ENCODE measurements at regions not wholly inside any gene's neighbourhood (a gene's known extent, or its start where the extent isn't known, plus 50 kb on each side); places are given as distances from the start of the nearest gene placed in this dataset.
"Not testable (repeated sequence)": the region's sequence is repeated elsewhere in the genome, so short reads cannot be mapped to it uniquely, and the experiment has no call there.

DNA sequence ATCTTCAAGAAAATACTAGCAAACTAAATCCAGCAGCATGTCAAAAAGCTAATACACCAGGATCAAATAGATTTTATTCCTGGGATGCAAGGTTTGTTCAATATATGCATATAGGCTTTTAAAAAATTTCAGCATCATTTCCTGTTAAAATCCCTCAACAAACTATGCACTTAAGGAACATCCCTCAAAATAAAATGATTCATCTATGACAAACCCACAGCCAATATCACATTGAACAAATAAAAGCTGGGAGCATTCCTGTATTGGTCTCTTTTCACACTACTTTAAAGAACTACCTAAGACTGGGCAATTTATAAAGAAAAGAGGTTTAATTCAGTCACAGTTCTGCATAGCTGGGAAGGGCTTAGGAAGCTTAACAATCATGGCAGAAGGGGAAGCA, 726.7 kb downstream of the GRXCR1 start:
- Histone ChIP-seq H3K36me3 (replicated peaks in 1 of 2; ENCODE audit: insufficient read depth in 1 of 2, low read depth in 2 of 2) (no peaks in the 10 kb centered on the region), H3K27ac (no peak overlapping the region), H3K4me3 (no peak overlapping the region), H3K4me1 (no peaks in the 10 kb centered on the region), H3K27me3 (no peaks in the 10 kb centered on the region), H3K9me3 (no peaks in the 10 kb centered on the region)
- TF ChIP-seq, protein P1, sequence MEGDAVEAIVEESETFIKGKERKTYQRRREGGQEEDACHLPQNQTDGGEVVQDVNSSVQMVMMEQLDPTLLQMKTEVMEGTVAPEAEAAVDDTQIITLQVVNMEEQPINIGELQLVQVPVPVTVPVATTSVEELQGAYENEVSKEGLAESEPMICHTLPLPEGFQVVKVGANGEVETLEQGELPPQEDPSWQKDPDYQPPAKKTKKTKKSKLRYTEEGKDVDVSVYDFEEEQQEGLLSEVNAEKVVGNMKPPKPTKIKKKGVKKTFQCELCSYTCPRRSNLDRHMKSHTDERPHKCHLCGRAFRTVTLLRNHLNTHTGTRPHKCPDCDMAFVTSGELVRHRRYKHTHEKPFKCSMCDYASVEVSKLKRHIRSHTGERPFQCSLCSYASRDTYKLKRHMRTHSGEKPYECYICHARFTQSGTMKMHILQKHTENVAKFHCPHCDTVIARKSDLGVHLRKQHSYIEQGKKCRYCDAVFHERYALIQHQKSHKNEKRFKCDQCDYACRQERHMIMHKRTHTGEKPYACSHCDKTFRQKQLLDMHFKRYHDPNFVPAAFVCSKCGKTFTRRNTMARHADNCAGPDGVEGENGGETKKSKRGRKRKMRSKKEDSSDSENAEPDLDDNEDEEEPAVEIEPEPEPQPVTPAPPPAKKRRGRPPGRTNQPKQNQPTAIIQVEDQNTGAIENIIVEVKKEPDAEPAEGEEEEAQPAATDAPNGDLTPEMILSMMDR (IDR thresholded peaks at IDR 0.05) = no peak
- TF ChIP-seq POLR2A (IDR thresholded peaks at IDR 0.05) = no peak
- ATAC-seq (no peak), DNase-seq (no peak)
- intact Hi-C loops (cut with DNase I) = no loop called here

GRCh38 chr4:43637893-43638292, 745.4 kb downstream of the GRXCR1 start:
- H3K27ac ChIP-seq; H3K9me3 ChIP-seq; H3K4me3 ChIP-seq; H3K36me3 ChIP-seq (replicated peaks in 1 of 2; ENCODE audit: insufficient read depth in 1 of 2, low read depth in 2 of 2); H3K4me1 ChIP-seq; H3K27me3 ChIP-seq; DNase-seq; ATAC-seq; intact Hi-C loops (cut with DNase I): not testable (repeated sequence)
- WGBS, 2 donors = 83 to 84% methylated on average over 4 of the region's 4 CpGs

GRCh38 chr4:43651991-43652390, 759.5 kb downstream of the GRXCR1 start:
- no peak overlapping the region for H3K4me3 ChIP-seq
- WGBS, 2 donors = 50 to 69% methylated on average over 1 of the region's 1 CpG

GRCh38 chr4:43659547-43659946, 767.0 kb downstream of the GRXCR1 start:
- WGBS, 2 donors = 72 to 75% methylated on average over 2 of the region's 2 CpGs
- ATAC-seq; DNase-seq; H3K4me3 ChIP-seq; H3K4me1 ChIP-seq; H3K27ac ChIP-seq; intact Hi-C loops (cut with DNase I); H3K9me3 ChIP-seq; H3K36me3 ChIP-seq (replicated peaks in 1 of 2; ENCODE audit: insufficient read depth in 1 of 2, low read depth in 2 of 2); H3K27me3 ChIP-seq: not testable (repeated sequence)

More at GRCh38 chr4:43651991-43652390, 759.5 kb downstream of the GRXCR1 start:
- intact Hi-C loops (cut with DNase I) = no loop called here
- ATAC-seq = no peak
- no peak overlapping the region for H3K27ac ChIP-seq
- no peaks in the 10 kb centered on the region for H3K27me3 ChIP-seq
- no peaks in the 10 kb centered on the region for H3K36me3 ChIP-seq (replicated peaks in 1 of 2; ENCODE audit: insufficient read depth in 1 of 2, low read depth in 2 of 2)
- DNase-seq = no peak
- H3K9me3 ChIP-seq = no peaks in the 10 kb centered on the region
- no peaks in the 10 kb centered on the region for H3K4me1 ChIP-seq
- TF ChIP-seq, protein P1 (IDR thresholded peaks at IDR 0.05) = no peak
- TF ChIP-seq POLR2A (IDR thresholded peaks at IDR 0.05) = no peak

DNA sequence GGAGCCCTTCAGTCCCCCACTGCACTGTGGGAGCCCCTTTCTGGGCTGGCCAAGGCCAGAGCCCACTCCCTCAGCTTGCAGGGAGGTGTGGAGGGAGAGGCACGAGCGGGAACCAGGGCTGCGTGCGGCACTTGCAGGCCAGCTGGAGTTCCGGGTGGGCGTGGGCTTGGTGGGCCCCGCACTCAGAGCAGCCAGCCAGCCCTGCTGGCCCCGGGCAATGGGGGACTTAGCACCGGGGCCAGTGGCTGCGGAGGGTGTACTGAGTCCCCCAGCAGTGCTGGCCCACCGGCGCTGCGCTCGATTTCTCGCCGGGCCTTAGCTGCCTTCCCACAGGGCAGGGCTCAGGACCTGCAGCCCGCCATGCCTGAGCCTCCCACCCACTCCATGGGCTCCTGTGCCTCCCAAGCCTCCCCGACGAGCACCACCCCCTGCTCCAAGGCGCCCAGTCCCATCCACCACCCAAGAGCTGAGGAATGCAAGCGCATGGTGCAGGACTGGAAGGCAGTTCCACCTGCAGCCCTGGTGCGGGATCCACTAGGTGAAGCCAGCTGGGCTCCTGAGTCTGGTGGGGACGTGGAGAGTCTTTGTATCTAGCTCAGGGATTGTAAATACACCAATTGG, 776.2 kb downstream of the KCTD8 start:
- H3K4me1 ChIP-seq; H3K4me3 ChIP-seq; DNase-seq; H3K27ac ChIP-seq; H3K27me3 ChIP-seq; H3K9me3 ChIP-seq; intact Hi-C loops (cut with DNase I); H3K36me3 ChIP-seq (replicated peaks in 1 of 2; ENCODE audit: insufficient read depth in 1 of 2, low read depth in 2 of 2); ATAC-seq: not testable (repeated sequence)
- 80 to 83% methylated on average over 1 to 21 of the region's 23 CpGs for WGBS, 2 donors

DNA sequence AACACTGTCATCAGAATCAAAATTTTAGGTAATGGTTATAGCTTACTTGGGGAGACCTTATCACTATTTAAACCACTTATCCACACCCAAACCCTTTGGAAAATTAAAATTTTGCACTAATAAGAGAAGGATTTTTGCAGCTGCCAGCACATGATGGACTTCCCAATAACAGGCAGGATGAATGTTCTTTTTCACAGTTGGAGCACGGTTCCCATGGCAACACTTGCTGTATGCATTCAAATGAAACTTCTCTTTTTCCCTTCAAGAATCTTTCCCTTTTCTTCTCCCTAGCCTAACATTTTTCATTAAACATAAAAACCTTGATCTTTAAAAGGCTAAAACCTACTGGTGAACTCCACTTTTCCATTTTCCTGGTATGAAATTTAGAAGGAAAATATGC, 768.2 kb downstream of the KCTD8 start:
- intact Hi-C loops (cut with DNase I) = no loop called here
- no peaks in the 10 kb centered on the region for H3K4me1 ChIP-seq
- H3K4me3 ChIP-seq = no peak overlapping the region
- TF ChIP-seq POLR2A (IDR thresholded peaks at IDR 0.05) = no peak
- TF ChIP-seq, protein P1 (IDR thresholded peaks at IDR 0.05) = no peak
- H3K27ac ChIP-seq = no peak overlapping the region
- H3K27me3 ChIP-seq = no peaks in the 10 kb centered on the region
- 48 to 56% methylated on average over 1 of the region's 1 CpG for WGBS, 2 donors
- no peaks in the 10 kb centered on the region for H3K36me3 ChIP-seq (replicated peaks in 1 of 2; ENCODE audit: insufficient read depth in 1 of 2, low read depth in 2 of 2)
- H3K9me3 ChIP-seq = no peaks in the 10 kb centered on the region
- ATAC-seq (no peak), DNase-seq (no peak)

All from body of pancreas (tissue), 4 donors.